D721Med (cell line): ENCODE measurements at regions not wholly inside any gene's neighbourhood (a gene's known extent, or its start where the extent isn't known, plus 50 kb on each side); places are given as distances from the start of the nearest gene placed in this dataset.
"Not testable (repeated sequence)": the region's sequence is repeated elsewhere in the genome, so short reads cannot be mapped to it uniquely, and the experiment has no call there.

Experiments used
- DNase-seq: peaks from one replicate; pipeline ENCODE4 v3.0.0; 2011; ENCODE audit warnings: low spot score; ENCODE audit not compliant: insufficient read length
- FAIRE-seq: peaks from 2 replicates; lab custom pipeline; 2011; peaks lifted over from hg19 to GRCh38; lab: Jason Lieb, UNC
- CTCF ChIP-seq: IDR thresholded peaks from 2 replicates; pipeline ENCODE4 v1.5.1; 2012; ENCODE audit warnings: mild to moderate bottlenecking, control low read depth; ENCODE audit not compliant: insufficient read depth; ENCODE audit errors: missing control alignments

GRCh38 chr5:57716661-57717060, 234.1 kb upstream of the ACTBL2 start:
- no peak for TF ChIP-seq CTCF
- no peak for DNase-seq
- FAIRE-seq, result no peak

GRCh38 chr5:57715296-57715695, 232.7 kb upstream of the ACTBL2 start:
- no peak for TF ChIP-seq CTCF
- FAIRE-seq (no peak), DNase-seq (no peak)

- DNase-seq, FAIRE-seq: not testable (repeated sequence)
Observed at GRCh38 chr5:57713535-57713934, 230.9 kb upstream of the ACTBL2 start.

GRCh38 chr5:57711946-57712345, 229.3 kb upstream of the ACTBL2 start:
- DNase-seq (no peak), FAIRE-seq (no peak)
- no peak for TF ChIP-seq CTCF

- FAIRE-seq, result no peak
Observed at GRCh38 chr5:57711471-57711870, 228.9 kb upstream of the ACTBL2 start.

GRCh38 chr5:57710126-57710525, 227.5 kb upstream of the ACTBL2 start:
- DNase-seq (no peak), FAIRE-seq (no peak)
- no peak for TF ChIP-seq CTCF

More at GRCh38 chr5:57711471-57711870, 228.9 kb upstream of the ACTBL2 start:
- no peak for DNase-seq
- TF ChIP-seq CTCF, result no peak

- no peak for FAIRE-seq
- DNase-seq, result no peak
Observed at GRCh38 chr5:57705769-57706168, 223.2 kb upstream of the ACTBL2 start.

More at GRCh38 chr5:57705769-57706168, 223.2 kb upstream of the ACTBL2 start:
- no peak for TF ChIP-seq CTCF
